A549 (cell line): ENCODE measurements at regions not wholly inside any gene's neighbourhood (a gene's known extent, or its start where the extent isn't known, plus 50 kb on each side); places are given as distances from the start of the nearest gene placed in this dataset.

Experiments used
- CHD4 ChIP-seq: fragments of 200-600 bp; sonication (generic); IDR thresholded peaks from 2 replicates; pipeline ENCODE4 v1.6.1; 2016; ENCODE audit warnings: antibody characterized with exemption, mild to moderate bottlenecking, borderline replicate concordance
- CTCF ChIP-seq: fragments of >200 bp; sonication (Bioruptor Twin); formaldehyde crosslinking; IDR thresholded peaks from 3 replicates; pipeline ENCODE4 v1.5.1; 2016
- ELK1 ChIP-seq: fragments of 150-350 bp; IDR thresholded peaks from 2 replicates; pipeline ENCODE4 v1.6.1; 2014; ENCODE audit warnings: low read depth, mild to moderate bottlenecking, low read length
- EP300 ChIP-seq, 2 experiments: fragments of >200 bp; sonication (Bioruptor Twin); formaldehyde crosslinking; IDR thresholded peaks; 2 replicates in 1 of 2; 3 replicates in 1 of 2; pipeline ENCODE4 v1.6.1; 2016 to 2017
- PBX3 ChIP-seq: IDR thresholded peaks from 2 replicates; pipeline ENCODE4 v1.6.1; 2012
- POLR2A ChIP-seq: IDR thresholded peaks from 2 replicates; pipeline ENCODE4 v1.6.1; 2012; ENCODE audit warnings: mild to moderate bottlenecking, low read length
- USF2 ChIP-seq: fragments of 450-650 bp; IDR thresholded peaks from 2 replicates; pipeline ENCODE4 v1.6.1; 2014; ENCODE audit warnings: antibody characterized with exemption
- ZSCAN20 ChIP-seq: fragments of 250-450 bp; sonication (Bioruptor Pico); IDR thresholded peaks from 2 replicates; pipeline ENCODE4 v1.8.0; 2022; ENCODE audit warnings: mild to moderate bottlenecking, moderate library complexity

- TF ChIP-seq CHD4: no peak
- no peak for TF ChIP-seq USF2
- TF ChIP-seq ZSCAN20: no peak
- TF ChIP-seq POLR2A: no peak
- no peak for TF ChIP-seq PBX3
- no peak for TF ChIP-seq CTCF
- no peak for TF ChIP-seq ELK1
- no peak for TF ChIP-seq EP300 (IDR thresholded peaks at IDR 0.05)
Observed at GRCh38 chr5:58265246-58265930, 194.5 kb downstream of the PLK2 start.
